ENCODE measurements at regions not wholly inside any gene's neighbourhood (a gene's known extent, or its start where the extent isn't known, plus 50 kb on each side); places are given as distances from the start of the nearest gene placed in this dataset.
"Not testable (repeated sequence)": the region's sequence is repeated elsewhere in the genome, so short reads cannot be mapped to it uniquely, and the experiment has no call there.

DNA sequence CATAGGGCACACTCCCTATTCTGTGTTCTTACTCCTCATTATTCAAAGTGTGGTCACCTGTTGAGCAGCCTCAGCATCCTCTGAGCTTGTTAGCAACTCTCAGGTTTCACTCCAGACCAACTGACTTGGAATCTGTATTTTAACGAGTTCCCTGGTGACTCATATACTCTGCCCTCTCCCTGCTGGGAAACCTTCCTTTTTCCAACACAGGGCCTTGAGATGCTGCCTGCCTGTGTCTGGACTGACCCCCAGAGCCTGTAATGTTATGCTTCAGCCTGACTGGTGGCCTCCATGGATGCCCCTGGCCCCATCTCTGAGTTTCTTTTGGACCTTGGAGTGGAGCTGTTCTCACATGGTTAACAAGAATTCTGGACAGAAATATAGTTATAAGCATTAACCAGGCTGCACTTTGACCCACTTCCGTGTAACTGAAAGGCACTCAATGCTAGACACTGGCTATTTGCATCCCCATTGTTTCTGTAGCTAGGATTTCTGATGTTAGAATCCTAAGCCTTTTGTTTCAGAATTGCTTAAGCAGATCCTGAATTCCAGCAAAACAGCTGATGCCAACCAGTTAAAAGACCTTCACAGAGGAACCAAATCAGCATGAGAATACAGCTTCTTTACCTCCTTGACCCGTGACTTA, 262.6 kb downstream of the STIM2 start:
- peak; percentile 2 for DNase-seq

DNA sequence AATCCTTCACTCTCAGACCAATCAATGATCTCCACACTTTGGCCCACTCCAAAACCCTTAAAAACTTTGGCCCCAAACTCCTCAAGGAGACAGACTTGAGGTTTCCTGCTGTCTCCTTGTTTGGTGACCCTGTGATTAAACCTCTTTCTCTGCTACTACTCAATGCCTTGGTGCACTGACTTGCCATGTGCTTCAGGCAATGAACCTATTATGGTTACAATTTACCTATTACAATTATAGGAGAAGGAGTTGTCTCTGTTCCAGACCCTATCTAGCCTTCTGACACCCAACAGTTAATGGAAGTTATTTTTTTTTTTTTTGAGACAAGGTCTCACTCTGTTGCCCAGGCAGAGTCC, 263.1 kb downstream of the STIM2 start:
- DNase-seq: no peak

- DNase-seq: not testable (repeated sequence)
Measured at GRCh38 chr4:27126895-27127294, 266.3 kb downstream of the STIM2 start.

GRCh38 chr4:27128443-27128842, 267.8 kb downstream of the STIM2 start:
- no peak for DNase-seq

DNA sequence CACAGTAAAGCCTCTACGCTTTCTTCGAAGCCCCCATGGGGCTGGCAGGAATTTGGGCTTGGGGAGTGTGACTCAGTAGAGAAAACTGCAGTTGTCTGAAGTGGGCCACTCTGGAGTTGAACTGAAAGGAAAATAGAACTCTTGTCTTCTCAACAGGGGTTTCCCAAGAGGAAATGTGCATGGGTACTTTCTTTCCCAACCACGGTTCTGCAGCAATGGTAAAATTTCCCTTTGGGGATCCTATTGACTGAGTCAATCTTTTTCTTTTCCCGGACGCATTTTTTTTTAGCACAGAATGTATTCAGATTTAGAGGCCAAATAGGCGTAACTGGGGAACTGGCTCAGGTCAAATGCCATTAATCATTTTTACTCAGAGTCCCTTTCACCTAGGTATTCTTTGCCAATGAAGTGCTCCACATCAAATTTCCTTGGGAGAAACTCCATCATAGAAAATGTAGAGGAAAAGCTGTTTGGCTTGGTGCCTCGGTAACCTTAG, 269.3 kb downstream of the STIM2 start:
- no peak for DNase-seq

- DNase-seq: no peak
Measured at GRCh38 chr4:27132497-27132896, 271.9 kb downstream of the STIM2 start.

GRCh38 chr4:27140486-27140885, 279.8 kb downstream of the STIM2 start:
- no peak for DNase-seq

DNA sequence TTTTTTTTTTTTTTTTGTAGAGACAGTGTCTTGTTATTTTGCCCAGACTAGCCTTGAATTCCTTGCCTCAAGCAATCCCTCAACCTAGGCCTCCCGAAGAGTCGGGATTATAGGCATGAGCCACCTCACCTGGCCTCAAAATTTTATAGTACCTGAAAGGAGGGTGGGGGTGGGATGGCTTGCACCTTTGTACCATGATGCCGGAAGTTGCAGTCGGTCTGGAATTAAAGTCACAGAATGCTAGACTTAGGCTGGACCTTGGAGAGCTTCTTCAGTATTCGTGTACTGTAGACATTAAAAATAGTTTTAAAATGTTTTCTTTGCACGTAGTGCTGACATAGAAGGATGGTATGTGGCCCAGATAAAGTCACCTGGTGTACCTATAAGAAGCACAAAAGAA, 280.9 kb downstream of the STIM2 start:
- DNase-seq: no peak

GRCh38 chr4:27142841-27143240, 282.2 kb downstream of the STIM2 start:
- DNase-seq: no peak

DNA sequence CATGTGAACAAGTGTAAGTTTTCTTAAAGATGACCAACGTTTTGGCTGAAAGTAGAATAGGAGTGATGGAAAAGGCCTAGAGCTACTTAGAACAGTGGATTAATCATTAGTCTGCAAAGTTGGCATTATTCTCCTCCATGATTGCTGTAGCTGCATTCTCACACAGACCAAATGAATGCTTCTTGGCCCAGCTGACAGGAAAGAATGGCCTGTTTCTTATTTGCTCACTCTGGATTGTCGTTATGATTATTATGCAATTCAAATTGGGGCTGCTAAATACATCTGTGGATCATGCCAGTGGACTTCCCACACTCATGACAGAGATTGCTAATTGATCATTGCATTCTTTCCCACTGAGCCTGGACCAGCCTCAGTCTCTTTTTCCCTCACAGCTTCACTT, 285.0 kb downstream of the STIM2 start:
- no peak for DNase-seq

GRCh38 chr4:27148211-27148895, 287.7 kb downstream of the STIM2 start:
- DNase-seq: no peak

DNA sequence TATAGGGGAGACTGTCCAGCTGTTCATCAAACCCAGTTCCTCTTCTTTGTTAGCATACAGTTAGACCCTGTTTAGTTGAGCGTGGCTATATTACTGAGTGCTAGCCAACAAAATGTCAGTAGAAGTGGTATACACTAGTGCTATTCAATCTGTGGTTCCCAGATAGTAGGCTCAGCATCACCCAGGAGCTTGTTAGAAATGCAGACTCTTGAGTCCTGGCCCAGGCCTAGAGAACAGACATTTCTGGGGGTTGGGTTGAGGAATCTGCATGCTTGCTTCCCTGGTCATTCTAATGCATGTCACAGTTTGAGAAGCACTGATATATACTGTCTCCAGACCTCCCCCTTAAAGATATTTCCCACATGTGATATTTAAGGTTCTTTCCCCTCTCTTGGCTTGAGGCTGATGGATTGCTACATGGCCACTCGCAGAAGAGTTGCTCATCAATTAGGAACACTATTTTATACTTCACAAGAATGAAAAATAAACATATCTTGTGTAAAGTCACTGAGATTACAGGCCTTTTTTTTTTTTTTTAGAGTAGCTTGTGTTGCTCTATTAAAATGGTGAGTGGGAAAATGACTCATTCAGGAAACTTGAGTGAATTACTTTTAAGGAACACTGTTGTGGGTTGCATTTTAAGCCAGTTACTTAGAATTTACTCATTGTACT, 289.0 kb downstream of the STIM2 start:
- no peak for DNase-seq

- DNase-seq: no peak
Measured at GRCh38 chr4:27152703-27153102, 292.1 kb downstream of the STIM2 start.

- no peak for DNase-seq
Measured at GRCh38 chr4:27154706-27155105, 294.1 kb downstream of the STIM2 start.

DNA sequence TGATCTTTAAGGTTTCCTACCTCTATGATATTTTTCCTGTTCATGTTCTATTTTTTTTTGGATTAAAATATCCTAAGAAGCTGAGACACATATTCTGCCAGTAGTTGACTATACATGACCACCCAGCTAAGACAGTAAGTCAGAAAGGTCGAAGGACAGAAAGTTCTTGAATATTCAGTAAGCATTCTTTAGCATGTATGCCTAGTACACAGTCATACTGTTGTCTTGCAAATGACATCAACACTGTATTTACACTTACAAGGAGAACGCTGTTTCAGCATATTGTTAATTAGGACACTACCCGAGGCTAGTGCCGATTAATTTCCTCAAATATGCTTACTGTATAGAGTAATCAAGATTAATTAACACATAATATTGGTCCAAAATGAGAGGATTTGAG, 300.6 kb downstream of the STIM2 start:
- no peak for DNase-seq

DNA sequence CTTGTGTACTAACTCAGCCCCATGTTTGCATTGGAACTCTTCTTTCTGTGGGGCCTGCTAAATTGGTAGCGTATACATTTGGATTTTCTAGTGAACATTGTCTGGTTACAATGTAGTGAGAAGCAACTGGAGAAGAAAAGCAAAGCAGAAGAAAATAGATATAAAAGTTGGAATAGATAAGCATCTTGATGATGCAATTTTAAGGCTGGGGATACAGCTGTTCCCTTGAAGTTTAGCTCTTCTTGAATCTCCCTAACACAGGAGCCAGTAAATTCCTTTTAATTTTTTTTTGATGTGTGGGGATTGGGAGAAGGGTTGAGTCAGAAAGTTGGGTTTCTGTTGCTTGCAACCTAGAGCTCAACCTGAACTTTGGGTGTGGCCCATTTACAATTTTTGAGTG, 308.1 kb downstream of the STIM2 start:
- no peak for DNase-seq

DNA sequence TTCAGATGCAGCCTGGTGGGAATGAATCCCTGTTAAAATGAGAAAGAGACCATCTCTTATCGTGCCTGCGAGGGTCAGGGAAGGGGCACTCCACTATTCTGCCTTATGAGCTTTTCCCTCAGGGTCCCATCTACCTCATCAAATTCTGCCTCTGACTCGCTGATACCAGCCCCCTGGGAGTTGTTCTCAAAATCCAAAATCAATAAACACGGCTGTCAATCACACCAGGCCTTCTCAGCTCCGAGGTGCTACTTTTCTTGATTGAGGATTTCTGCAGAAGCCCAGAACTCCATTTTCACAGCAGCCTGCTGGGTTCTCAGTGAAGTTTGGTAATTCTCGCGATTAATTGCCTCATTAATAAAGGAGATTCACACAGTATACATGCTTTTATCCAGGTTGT, 312.6 kb downstream of the STIM2 start:
- DNase-seq: no peak

DNA sequence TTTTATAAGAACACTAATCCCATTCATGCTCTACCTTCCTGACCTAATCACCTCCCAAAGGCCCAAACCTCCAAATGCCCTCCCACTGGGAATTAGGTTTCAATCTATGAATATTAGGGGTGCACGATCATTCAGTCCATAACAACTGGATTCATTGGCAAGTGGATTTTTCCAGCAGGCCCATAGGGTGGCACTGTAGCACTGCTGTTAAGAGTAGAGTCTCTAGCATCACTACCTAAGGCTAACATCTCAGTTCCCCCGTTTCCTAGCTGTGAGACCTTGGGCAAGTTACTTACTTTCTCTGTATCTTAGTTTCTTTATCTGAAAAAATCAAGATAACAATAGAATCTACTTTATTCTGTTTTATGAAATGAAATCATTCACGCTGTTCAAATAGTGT, 315.8 kb downstream of the STIM2 start:
- DNase-seq: peak; percentile 24

- DNase-seq: no peak
Measured at GRCh38 chr4:27176881-27177280, 316.2 kb downstream of the STIM2 start.

- DNase-seq: no peak
Measured at GRCh38 chr4:27178061-27178460, 317.4 kb downstream of the STIM2 start.

DNA sequence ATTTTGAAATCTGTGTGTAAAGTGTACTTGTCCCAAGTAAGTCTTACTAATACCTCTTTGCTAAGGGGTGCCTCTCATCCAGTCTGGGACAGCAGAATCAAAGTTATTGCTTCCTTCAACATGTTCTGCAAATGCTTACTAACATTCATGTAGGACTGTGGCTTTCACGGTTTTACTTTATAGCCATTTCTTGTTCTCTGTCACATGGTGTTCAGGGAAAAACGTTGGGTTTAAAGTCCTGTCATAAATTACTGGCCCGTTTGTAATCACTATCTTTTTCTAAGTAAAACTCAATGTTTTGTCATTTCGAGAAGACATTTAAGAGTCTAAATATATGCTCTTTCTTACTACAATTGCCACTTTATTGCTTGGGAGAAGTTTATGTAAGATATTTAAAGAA, 321.1 kb downstream of the STIM2 start:
- DNase-seq: no peak

DNA sequence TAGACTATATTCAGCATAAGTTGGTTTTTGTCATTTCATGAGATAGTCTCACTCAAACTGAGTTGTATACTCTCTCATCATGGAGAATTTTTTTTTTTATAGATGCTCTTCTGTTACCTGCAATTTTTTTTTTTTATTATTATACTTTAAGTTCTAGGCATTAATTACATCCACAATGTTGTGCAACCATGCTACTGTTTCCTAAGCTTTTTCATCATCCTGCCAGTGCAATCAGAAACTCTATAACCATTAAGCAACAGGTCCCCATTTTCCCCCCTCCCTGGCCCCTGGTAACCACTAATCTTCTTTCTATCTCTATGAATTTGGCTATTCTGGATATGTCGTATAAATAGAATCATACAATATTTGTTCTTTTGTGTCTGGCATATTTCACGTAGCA, 321.6 kb downstream of the STIM2 start:
- DNase-seq: no peak

GRCh38 chr4:27184508-27185155, 324.0 kb downstream of the STIM2 start:
- DNase-seq: no peak

GRCh38 chr4:27186710-27187109, 326.1 kb downstream of the STIM2 start:
- DNase-seq: no peak
